HG03342 (cell line): ENCODE measurements at regions not wholly inside any gene's neighbourhood (a gene's known extent, or its start where the extent isn't known, plus 50 kb on each side); places are given as distances from the start of the nearest gene placed in this dataset.

ENCODE experiments used
- ATAC-seq: cut with Tn5 transposase; IDR thresholded peaks from one replicate; pipeline ENCODE4 v1.9.1; 2021; ENCODE audit warnings: mild to moderate bottlenecking, moderate library complexity; ENCODE audit not compliant: unreplicated experiment

- no peak for ATAC-seq
Measured at GRCh38 chr21:39124681-39125251, 58.5 kb downstream of the PSMG1 start.

- ATAC-seq, result no peak
Measured at GRCh38 chr21:39123375-39123774, 59.9 kb downstream of the PSMG1 start.

GRCh38 chr21:39121600-39122355 is 61.5 kb downstream of the PSMG1 start:
- ATAC-seq, result no peak

GRCh38 chr21:39120876-39121599 is 62.2 kb downstream of the PSMG1 start:
- no peak for ATAC-seq

GRCh38 chr21:39119891-39120290 is 63.4 kb downstream of the PSMG1 start:
- no peak for ATAC-seq

- ATAC-seq, result no peak
Measured at GRCh38 chr21:39118604-39119215, 64.5 kb downstream of the PSMG1 start.

GRCh38 chr21:39118061-39118460 is 65.2 kb downstream of the PSMG1 start:
- ATAC-seq, result no peak

GRCh38 chr21:39117440-39117970 is 65.7 kb downstream of the PSMG1 start:
- no peak for ATAC-seq

GRCh38 chr21:39116761-39117439 is 66.4 kb downstream of the PSMG1 start:
- ATAC-seq, result no peak

- ATAC-seq, result no peak
Measured at GRCh38 chr21:39115576-39116235, 67.5 kb downstream of the PSMG1 start.

GRCh38 chr21:39114871-39115575 is 68.2 kb downstream of the PSMG1 start:
- no peak for ATAC-seq

GRCh38 chr21:39111931-39112550 is 71.2 kb downstream of the PSMG1 start:
- no peak for ATAC-seq

- ATAC-seq, result no peak
Measured at GRCh38 chr21:39110431-39110830, 72.8 kb downstream of the PSMG1 start.

GRCh38 chr21:39109596-39110210 is 73.5 kb downstream of the PSMG1 start:
- ATAC-seq, result no peak

- ATAC-seq, result no peak
Measured at GRCh38 chr21:39109163-39109530, 74.1 kb downstream of the PSMG1 start.

- ATAC-seq, result no peak
Measured at GRCh38 chr21:39108291-39109162, 74.7 kb downstream of the PSMG1 start.

- ATAC-seq, result no peak
Measured at GRCh38 chr21:39107739-39108138, 75.5 kb downstream of the PSMG1 start.
